Muscle of leg (tissue), 3 donors: ENCODE measurements at regions not wholly inside any gene's neighbourhood (a gene's known extent, or its start where the extent isn't known, plus 50 kb on each side); places are given as distances from the start of the nearest gene placed in this dataset.

Source experiments
- DNase-seq: peaks from one replicate; pipeline ENCODE4 v3.0.0; 2013
- H3K27ac ChIP-seq: one replicate; pipeline ENCODE4 v1.5.1; 2013; ENCODE audit warnings: mild to moderate bottlenecking, low read length, control low read depth
- H3K27me3 ChIP-seq: one replicate; pipeline ENCODE4 v1.6.1; 2013; ENCODE audit warnings: low read length; ENCODE audit not compliant: control insufficient read depth, insufficient read depth
- H3K36me3 ChIP-seq: one replicate; pipeline ENCODE4 v1.6.1; 2013; ENCODE audit warnings: low read length; ENCODE audit not compliant: control insufficient read depth, insufficient read depth
- H3K4me1 ChIP-seq: one replicate; pipeline ENCODE4 v1.6.1; 2013; ENCODE audit warnings: low read length; ENCODE audit not compliant: control insufficient read depth, insufficient read depth
- H3K4me3 ChIP-seq: one replicate; pipeline ENCODE4 v1.5.1; 2013; ENCODE audit warnings: low read length, control low read depth
- H3K9me3 ChIP-seq: replicated peaks from 2 replicates; pipeline ENCODE4 v1.6.1; 2013; ENCODE audit warnings: low read depth, low read length; ENCODE audit not compliant: control insufficient read depth
- WGBS: methylation state at CpG from one replicate; pipeline ENCODE4 v1.1.5; 2013; ENCODE audit warnings: missing lambda C conversion rate; ENCODE audit not compliant: insufficient coverage; 5-methylcytosine and 5-hydroxymethylcytosine counted together

DNA sequence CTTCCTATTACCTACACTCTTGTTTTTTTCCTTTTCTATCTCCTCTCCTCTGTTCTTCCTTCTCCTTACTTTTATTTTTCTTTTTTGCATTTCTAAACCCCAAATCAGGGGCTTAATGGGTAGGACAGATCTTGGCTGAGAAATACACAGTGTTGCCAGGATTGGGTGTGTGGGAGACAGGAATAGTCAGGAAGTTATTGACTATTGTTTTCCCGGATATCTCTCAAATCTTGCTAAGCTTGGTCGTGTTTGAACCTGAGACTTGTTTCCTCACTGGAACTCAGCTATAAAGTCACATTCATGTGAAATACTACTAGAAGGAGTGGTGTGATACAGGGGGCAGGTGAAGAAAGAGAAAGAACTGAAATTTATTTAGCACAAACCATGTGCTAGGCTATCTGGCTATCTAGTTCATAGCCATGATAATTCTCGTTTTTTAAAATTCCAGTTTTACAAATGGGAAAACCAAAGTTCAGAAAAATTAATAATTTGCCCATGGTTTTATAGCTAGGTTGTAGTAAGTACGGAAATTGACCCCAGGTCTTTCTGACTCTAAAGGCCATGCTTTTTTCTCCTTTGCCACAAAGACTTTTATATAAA, 343.2 kb upstream of the UMPS start:
- no peak for DNase-seq
- WGBS: no CpG with 5 or more reads among the region's 4 CpGs
- Histone ChIP-seq H3K9me3 (no peaks in the 10 kb centered on the region), H3K36me3 (no peaks in the 10 kb centered on the region), H3K27me3 (peaks cover 2% of the 10 kb centered on the region), H3K4me1 (no peaks in the 10 kb centered on the region), H3K27ac (no peak overlapping the region), H3K4me3 (no peak overlapping the region)

DNA sequence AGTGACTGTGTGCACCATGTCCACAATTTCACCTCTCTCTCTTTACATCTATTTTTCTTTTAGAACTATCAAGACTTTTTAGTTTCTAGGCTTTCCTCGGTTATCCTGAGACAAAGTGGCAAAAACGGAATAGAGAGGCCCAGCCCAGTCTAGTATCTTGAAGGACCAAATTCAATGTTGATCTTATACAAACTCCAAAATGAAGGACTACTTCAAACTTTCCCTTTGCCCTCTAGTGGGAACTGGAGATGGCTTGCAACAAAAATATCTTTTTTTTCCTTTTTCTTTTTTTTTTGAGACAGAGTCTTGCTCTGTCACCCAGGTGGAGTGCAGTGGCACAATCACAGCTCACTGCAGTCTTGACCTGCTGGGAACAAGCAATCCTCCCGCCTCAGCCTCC, 338.5 kb upstream of the UMPS start:
- Histone ChIP-seq H3K27ac (no peak overlapping the region), H3K4me1 (peaks cover 2% of the 10 kb centered on the region), H3K27me3 (no peaks in the 10 kb centered on the region), H3K36me3 (no peaks in the 10 kb centered on the region), H3K9me3 (no peaks in the 10 kb centered on the region), H3K4me3 (no peak overlapping the region)
- no peak for DNase-seq
- WGBS: no CpG with 5 or more reads among the region's 3 CpGs

DNA sequence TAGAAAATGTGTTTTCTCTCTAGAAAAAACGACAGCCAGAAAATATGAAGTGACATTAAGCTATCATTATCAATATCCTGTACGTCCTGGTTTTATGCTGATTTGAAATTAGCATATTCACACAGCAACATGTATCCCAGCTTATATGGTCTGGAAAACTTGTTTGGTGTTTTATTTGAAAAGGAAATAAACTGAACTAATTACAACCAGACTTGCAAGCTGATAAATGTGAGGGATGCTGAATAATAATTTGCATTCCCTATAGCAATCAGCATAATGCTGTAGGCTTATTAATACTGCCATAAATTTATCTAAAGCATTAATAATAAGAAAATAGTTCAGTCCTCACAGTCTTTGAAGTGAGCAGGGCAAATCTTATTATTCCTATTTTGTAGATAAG, 336.9 kb upstream of the UMPS start:
- no CpG with 5 or more reads among the region's 2 CpGs for WGBS
- H3K4me3 ChIP-seq: no peak overlapping the region
- no peaks in the 10 kb centered on the region for H3K9me3 ChIP-seq
- H3K36me3 ChIP-seq: no peaks in the 10 kb centered on the region
- H3K4me1 ChIP-seq: peaks cover 2% of the 10 kb centered on the region
- H3K27ac ChIP-seq: no peak overlapping the region
- no peaks in the 10 kb centered on the region for H3K27me3 ChIP-seq
- DNase-seq: no peak

DNA sequence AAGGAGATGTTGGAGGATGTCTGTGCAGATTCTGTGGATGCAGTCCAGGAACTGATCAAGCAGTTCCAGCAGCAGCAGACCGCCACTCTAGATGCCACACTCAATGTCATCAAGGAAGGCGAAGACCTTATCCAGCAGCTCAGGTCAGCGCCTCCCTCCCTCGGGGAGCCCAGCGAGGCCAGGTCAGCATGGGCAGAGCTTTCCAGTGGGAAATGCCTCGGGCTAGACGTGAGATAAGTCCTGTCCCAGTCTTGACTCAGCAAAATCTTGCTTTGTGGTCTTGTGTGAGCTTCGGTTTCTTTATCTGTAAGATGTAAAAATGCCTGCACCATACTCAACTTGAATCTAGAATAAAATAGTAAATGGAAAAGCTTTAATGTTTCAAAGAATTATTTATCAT, 335.1 kb upstream of the UMPS start:
- H3K9me3 ChIP-seq: no peaks in the 10 kb centered on the region
- no CpG with 5 or more reads among the region's 8 CpGs for WGBS
- no peak overlapping the region for H3K27ac ChIP-seq

DNA sequence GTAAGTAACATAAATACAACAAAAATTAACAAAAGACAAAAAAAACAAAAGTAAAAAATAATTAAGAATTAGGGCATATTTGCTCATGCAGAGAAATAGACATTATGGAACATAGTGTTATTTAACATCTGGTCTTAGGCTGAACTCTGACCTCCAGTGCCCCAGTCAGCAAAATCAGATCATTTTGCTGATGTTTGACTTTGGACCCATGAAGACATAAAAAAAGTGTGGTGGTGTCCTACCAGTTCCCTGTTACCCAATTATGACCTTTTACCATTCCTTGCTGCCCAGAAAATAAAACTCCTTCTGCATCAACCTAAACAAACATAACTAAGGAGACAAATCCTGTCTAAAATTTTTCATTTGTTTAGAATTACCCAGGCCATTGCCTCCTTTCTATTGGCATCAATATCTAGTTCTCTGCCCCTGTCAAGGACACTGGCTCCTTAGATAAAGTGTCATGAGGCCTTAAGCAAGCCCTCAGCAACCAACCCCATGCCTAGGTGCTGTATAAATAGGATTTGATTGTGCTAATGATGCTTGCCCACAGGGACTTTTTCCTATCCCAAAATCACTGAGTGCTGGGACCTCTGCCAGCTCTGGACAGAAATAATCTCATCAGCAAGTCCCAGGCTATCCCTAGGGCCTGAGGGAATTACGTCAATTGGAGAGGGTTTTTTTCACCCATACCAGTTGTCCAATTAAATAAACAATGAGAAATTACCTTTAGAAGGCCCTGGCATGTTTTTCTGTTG, 334.5 kb upstream of the UMPS start:
- Histone ChIP-seq H3K36me3 (peaks cover 2% of the 10 kb centered on the region), H3K4me3 (no peak overlapping the region), H3K9me3 (no peaks in the 10 kb centered on the region), H3K27me3 (no peaks in the 10 kb centered on the region), H3K27ac (no peak overlapping the region), H3K4me1 (peaks cover 2% of the 10 kb centered on the region)
- peak; percentile 35 for DNase-seq
- no CpG with 5 or more reads among the region's 1 CpG for WGBS

More for the DNA sequence above, 335.1 kb upstream of the UMPS start:
- DNase-seq: no peak
- Histone ChIP-seq H3K36me3 (peaks cover 2% of the 10 kb centered on the region), H3K27me3 (no peaks in the 10 kb centered on the region), H3K4me3 (no peak overlapping the region), H3K4me1 (peaks cover 2% of the 10 kb centered on the region)

DNA sequence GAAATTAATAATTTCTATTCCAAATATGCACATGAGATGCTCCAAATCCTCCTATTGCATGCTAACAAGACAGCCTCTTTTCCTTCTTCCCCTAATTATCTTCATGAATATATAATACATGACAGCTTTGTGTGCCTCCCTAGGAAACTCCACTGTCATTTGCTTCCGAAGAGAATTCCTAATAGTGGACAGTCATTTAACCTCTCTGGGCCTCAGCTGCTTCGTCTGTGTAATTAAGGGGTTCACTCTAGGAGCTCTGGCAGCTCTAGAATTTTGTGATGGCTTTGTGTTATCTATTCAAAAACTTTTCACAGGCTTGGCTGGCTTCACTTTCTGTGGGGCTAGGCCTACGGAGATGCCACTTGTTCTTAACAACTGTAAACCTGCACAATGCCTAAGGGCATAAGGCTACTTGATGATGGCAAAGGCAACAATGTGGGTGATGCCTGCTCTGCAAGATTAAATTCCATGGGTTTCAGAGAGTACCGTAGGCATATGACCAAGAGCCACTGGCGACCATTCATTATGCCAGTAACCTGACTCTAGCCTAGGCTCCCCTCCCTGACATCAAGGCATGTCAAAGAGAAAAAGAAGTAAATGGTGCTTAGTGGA, 333.8 kb upstream of the UMPS start:
- H3K27me3 ChIP-seq: no peaks in the 10 kb centered on the region
- WGBS: 100% methylated on average over 1 of the region's 5 CpGs
- no peak for DNase-seq
- H3K4me3 ChIP-seq: no peak overlapping the region
- H3K36me3 ChIP-seq: peaks cover 2% of the 10 kb centered on the region
- no peaks in the 10 kb centered on the region for H3K9me3 ChIP-seq
- peaks cover 2% of the 10 kb centered on the region for H3K4me1 ChIP-seq
- no peak overlapping the region for H3K27ac ChIP-seq

DNA sequence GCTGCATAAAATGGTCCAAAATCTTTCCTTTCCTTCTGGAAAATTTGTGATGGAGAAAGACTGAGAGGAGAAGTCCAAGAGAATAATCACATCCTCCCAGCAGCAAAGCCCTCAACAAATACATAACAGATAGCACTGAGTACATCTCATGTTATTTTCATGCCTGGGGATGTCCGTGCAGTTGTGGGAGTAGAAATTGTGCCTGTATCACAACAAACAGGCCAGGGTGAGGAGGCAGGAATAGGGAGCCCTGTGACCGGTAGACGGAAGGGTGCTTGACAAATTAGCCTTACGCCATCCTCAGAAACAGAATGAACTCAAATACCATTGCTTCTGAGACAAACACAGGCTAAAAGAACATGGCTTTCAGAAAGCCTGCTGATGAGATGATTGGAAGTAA, 333.2 kb upstream of the UMPS start:
- Histone ChIP-seq H3K4me1 (peaks cover 2% of the 10 kb centered on the region), H3K27me3 (no peaks in the 10 kb centered on the region), H3K4me3 (no peak overlapping the region), H3K9me3 (no peaks in the 10 kb centered on the region), H3K27ac (no peak overlapping the region), H3K36me3 (peaks cover 2% of the 10 kb centered on the region)
- no CpG with 5 or more reads among the region's 4 CpGs for WGBS
- DNase-seq: no peak

DNA sequence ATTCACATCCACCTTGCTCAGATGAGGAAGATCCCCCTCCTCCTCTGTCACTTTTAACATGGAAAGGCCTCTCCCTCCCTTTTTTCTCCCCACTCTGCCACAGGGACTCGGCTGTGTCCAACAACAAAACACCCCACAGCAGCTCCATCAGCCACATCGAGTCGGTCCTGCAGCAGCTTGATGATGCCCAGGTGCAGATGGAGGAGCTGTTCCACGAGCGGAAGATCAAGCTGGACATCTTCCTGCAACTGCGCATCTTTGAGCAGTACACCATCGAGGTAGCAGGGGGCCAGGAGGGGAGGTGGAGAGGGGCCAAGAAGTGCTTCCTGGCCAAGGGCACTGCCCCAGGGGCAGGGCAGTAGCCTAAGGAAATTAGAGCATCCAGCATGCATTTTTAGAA, 331.7 kb upstream of the UMPS start:
- Histone ChIP-seq H3K4me1 (peaks cover 2% of the 10 kb centered on the region), H3K9me3 (no peaks in the 10 kb centered on the region), H3K36me3 (peaks cover 2% of the 10 kb centered on the region), H3K4me3 (no peak overlapping the region), H3K27ac (no peak overlapping the region), H3K27me3 (no peaks in the 10 kb centered on the region)
- WGBS: 93% methylated on average over 3 of the region's 7 CpGs
- no peak for DNase-seq

DNA sequence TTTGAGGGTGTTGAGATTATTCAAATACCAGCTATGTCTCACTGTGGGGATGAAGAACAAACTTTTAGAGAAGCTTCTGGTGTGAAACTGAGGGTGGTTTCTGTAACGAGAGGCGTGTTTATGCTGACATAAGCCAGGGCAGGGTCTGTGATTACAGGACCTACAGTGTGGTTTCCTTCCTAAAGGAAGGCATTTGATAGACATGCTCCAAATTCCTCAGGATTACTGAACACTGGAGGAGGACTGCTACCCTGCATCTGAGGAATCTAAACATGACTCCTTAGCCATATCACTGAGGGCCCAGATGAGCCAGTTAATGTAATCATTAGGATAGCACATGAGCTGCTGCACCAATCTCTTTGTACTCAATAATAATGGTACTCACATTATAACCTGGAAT, 328.4 kb upstream of the UMPS start:
- Histone ChIP-seq H3K36me3 (peaks cover 2% of the 10 kb centered on the region), H3K9me3 (no peaks in the 10 kb centered on the region), H3K27me3 (no peaks in the 10 kb centered on the region), H3K4me3 (no peak overlapping the region), H3K27ac (no peak overlapping the region), H3K4me1 (no peaks in the 10 kb centered on the region)
- WGBS: 83% methylated on average over 2 of the region's 2 CpGs
- DNase-seq: no peak

DNA sequence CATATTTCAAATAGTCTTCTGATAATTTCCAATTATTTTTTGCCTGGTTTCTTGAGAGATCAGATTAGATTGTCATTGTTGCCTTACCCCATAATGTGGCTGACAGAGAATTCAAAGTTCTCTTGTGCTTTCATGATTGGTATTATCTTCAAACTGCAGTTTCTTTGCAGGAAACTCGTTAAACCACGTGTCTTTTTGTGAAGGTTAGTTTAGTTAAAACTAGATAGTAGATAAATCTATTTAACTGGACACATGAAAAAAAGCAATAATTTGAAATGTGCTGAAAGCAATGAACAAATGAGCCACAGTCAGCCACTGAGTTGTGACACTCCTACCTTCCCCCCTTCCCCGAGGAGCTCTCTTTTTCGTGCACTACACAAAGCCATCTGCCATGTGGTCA, 327.5 kb upstream of the UMPS start:
- DNase-seq: no peak
- H3K36me3 ChIP-seq: peaks cover 2% of the 10 kb centered on the region
- H3K9me3 ChIP-seq: no peaks in the 10 kb centered on the region
- no peaks in the 10 kb centered on the region for H3K4me1 ChIP-seq
- no peaks in the 10 kb centered on the region for H3K27me3 ChIP-seq
- no peak overlapping the region for H3K27ac ChIP-seq
- WGBS: no CpG with 5 or more reads among the region's 4 CpGs
- no peak overlapping the region for H3K4me3 ChIP-seq
